ENCODE measurements at regions not wholly inside any gene's neighbourhood (a gene's known extent, or its start where the extent isn't known, plus 50 kb on each side); places are given as distances from the start of the nearest gene placed in this dataset.

- no peaks in the 10 kb centered on the region for H3K9me2 ChIP-seq (replicated peaks; ENCODE audit: insufficient read depth)
- TF ChIP-seq CTCF (IDR thresholded peaks at IDR 0.05; ENCODE audit: poor library complexity) (no peak), EZH2phosphoT487 (IDR thresholded peaks at IDR 0.05; ENCODE audit: low read depth, severe bottlenecking, unreplicated experiment) (no peak), EZH2 (IDR thresholded peaks at IDR 0.05; ENCODE audit: borderline replicate concordance) (no peak)
- no peak overlapping the region for H3K27ac ChIP-seq
- no peak overlapping the region for H2AFZ ChIP-seq
- no peaks in the 10 kb centered on the region for H3K9me3 ChIP-seq (ENCODE audit: low read depth)
- 69% methylated on average over 4 of the region's 4 CpGs for WGBS (ENCODE audit: low lambda C conversion rate, missing lambda C conversion rate)
- H3K4me3 ChIP-seq, result no peak overlapping the region
- no peaks in the 10 kb centered on the region for H3K4me1 ChIP-seq (ENCODE audit: insufficient read depth)
- H3K27me3 ChIP-seq, result no peaks in the 10 kb centered on the region
- no peaks in the 10 kb centered on the region for H3K79me2 ChIP-seq
- DNase-seq (ENCODE audit: low spot score), result no peak
- H3K36me3 ChIP-seq (replicated peaks; ENCODE audit: insufficient read depth, low read depth), result no peaks in the 10 kb centered on the region
- H3K4me2 ChIP-seq, result no peak overlapping the region
- no peaks in the 10 kb centered on the region for H4K20me1 ChIP-seq (ENCODE audit: insufficient read depth, poor library complexity, severe bottlenecking)
Observed at GRCh38 chr3:107068980-107069379, 308.3 kb upstream of the CCDC54 start.

- no peak for DNase-seq (ENCODE audit: low spot score)
- no peak overlapping the region for H3K27ac ChIP-seq
- H3K27me3 ChIP-seq, result no peaks in the 10 kb centered on the region
- no peaks in the 10 kb centered on the region for H3K36me3 ChIP-seq (replicated peaks; ENCODE audit: insufficient read depth, low read depth)
- no peaks in the 10 kb centered on the region for H3K9me3 ChIP-seq (ENCODE audit: low read depth)
- 95% methylated on average over 3 of the region's 3 CpGs for WGBS (ENCODE audit: low lambda C conversion rate, missing lambda C conversion rate)
- H3K4me1 ChIP-seq (ENCODE audit: insufficient read depth), result no peaks in the 10 kb centered on the region
- no peak overlapping the region for H2AFZ ChIP-seq
- no peak overlapping the region for H3K4me3 ChIP-seq
- no peak for TF ChIP-seq EZH2 (IDR thresholded peaks at IDR 0.05; ENCODE audit: borderline replicate concordance)
- TF ChIP-seq EZH2phosphoT487 (IDR thresholded peaks at IDR 0.05; ENCODE audit: low read depth, severe bottlenecking, unreplicated experiment), result no peak
- no peak for TF ChIP-seq CTCF (IDR thresholded peaks at IDR 0.05; ENCODE audit: poor library complexity)
- H3K79me2 ChIP-seq, result no peaks in the 10 kb centered on the region
- no peak overlapping the region for H3K4me2 ChIP-seq
- H4K20me1 ChIP-seq (ENCODE audit: insufficient read depth, poor library complexity, severe bottlenecking), result no peaks in the 10 kb centered on the region
- no peaks in the 10 kb centered on the region for H3K9me2 ChIP-seq (replicated peaks; ENCODE audit: insufficient read depth)
Observed at GRCh38 chr3:107076946-107077345, 300.3 kb upstream of the CCDC54 start.

DNA sequence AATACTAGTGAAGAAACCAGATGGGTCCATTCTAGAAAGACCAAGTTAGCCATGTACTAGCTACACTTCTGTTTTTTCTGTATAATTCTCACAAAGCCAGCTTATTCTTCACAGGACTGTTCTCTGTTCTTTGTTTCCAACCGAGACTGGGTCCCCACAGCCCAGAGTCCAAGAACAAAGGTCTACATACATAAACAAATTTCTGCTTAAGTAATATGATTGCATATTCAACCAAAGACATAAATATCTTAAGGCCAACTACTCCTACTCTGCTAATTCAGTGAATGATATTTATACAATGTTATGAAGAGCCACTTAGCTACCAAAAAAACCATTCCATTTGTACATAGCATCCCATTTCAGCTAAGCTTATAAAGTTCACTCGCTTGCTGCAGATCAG is 299.8 kb upstream of the CCDC54 start:
- H3K4me1 ChIP-seq (ENCODE audit: insufficient read depth), result no peaks in the 10 kb centered on the region
- H2AFZ ChIP-seq, result no peak overlapping the region
- H3K9me3 ChIP-seq (ENCODE audit: low read depth), result no peaks in the 10 kb centered on the region
- H3K79me2 ChIP-seq, result no peaks in the 10 kb centered on the region
- WGBS (ENCODE audit: low lambda C conversion rate, missing lambda C conversion rate), result 72% methylated on average over 2 of the region's 2 CpGs
- H4K20me1 ChIP-seq (ENCODE audit: insufficient read depth, poor library complexity, severe bottlenecking), result no peaks in the 10 kb centered on the region
- H3K9me2 ChIP-seq (replicated peaks; ENCODE audit: insufficient read depth), result no peaks in the 10 kb centered on the region
- no peak overlapping the region for H3K4me2 ChIP-seq
- no peaks in the 10 kb centered on the region for H3K27me3 ChIP-seq
- TF ChIP-seq EZH2 (IDR thresholded peaks at IDR 0.05; ENCODE audit: borderline replicate concordance), result no peak
- TF ChIP-seq EZH2phosphoT487 (IDR thresholded peaks at IDR 0.05; ENCODE audit: low read depth, severe bottlenecking, unreplicated experiment), result no peak
- no peak for TF ChIP-seq CTCF (IDR thresholded peaks at IDR 0.05; ENCODE audit: poor library complexity)
- no peak overlapping the region for H3K4me3 ChIP-seq
- DNase-seq (ENCODE audit: low spot score), result no peak
- no peaks in the 10 kb centered on the region for H3K36me3 ChIP-seq (replicated peaks; ENCODE audit: insufficient read depth, low read depth)
- no peak overlapping the region for H3K27ac ChIP-seq

DNA sequence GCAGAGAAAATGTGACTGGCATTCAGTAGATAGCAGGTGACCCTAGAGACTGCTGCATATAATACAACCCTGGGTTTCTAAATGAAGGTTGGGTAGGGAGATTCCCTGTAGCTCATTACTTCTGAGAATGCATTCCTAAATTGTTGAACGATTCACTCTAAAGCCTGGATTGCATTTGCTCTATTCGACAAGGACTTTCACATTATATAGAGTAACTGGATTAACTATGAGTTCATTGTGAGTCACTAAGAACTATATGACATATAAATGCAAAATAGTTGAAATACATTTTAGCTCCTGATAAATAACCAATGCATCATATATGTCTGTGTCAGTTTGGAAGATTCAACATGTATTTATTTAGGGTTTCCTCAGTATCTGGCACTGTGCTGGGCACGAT is 294.7 kb upstream of the CCDC54 start:
- Histone ChIP-seq H3K36me3 (replicated peaks; ENCODE audit: insufficient read depth, low read depth) (no peaks in the 10 kb centered on the region), H2AFZ (no peak overlapping the region), H3K79me2 (no peaks in the 10 kb centered on the region), H3K27ac (no peak overlapping the region), H3K9me3 (ENCODE audit: low read depth) (no peaks in the 10 kb centered on the region), H3K4me1 (ENCODE audit: insufficient read depth) (no peaks in the 10 kb centered on the region), H3K9me2 (replicated peaks; ENCODE audit: insufficient read depth) (no peaks in the 10 kb centered on the region), H4K20me1 (ENCODE audit: insufficient read depth, poor library complexity, severe bottlenecking) (no peaks in the 10 kb centered on the region), H3K4me3 (no peak overlapping the region), H3K27me3 (no peaks in the 10 kb centered on the region), H3K4me2 (no peak overlapping the region)
- DNase-seq (ENCODE audit: low spot score), result no peak
- TF ChIP-seq EZH2 (IDR thresholded peaks at IDR 0.05; ENCODE audit: borderline replicate concordance) (no peak), EZH2phosphoT487 (IDR thresholded peaks at IDR 0.05; ENCODE audit: low read depth, severe bottlenecking, unreplicated experiment) (no peak), CTCF (IDR thresholded peaks at IDR 0.05; ENCODE audit: poor library complexity) (no peak)
- 88% methylated on average over 3 of the region's 3 CpGs for WGBS (ENCODE audit: low lambda C conversion rate, missing lambda C conversion rate)
